OCI-LY1 (cell line): ENCODE measurements at regions not wholly inside any gene's neighbourhood (a gene's known extent, or its start where the extent isn't known, plus 50 kb on each side); places are given as distances from the start of the nearest gene placed in this dataset.

Experiments
- EZH2 ChIP-seq: fragments of 200-600 bp; sonication (generic), shearing (Covaris generic); IDR thresholded peaks from 2 replicates; pipeline ENCODE4 v1.8.0; 2017; ENCODE audit warnings: borderline replicate concordance, mixed run types, mild to moderate bottlenecking, antibody characterized with exemption, low read length, moderate library complexity, mixed read lengths
- TF ChIP-seq, protein P1 (sequence below): fragments of 200-600 bp; sonication (generic), shearing (Covaris generic); IDR thresholded peaks from 2 replicates; pipeline ENCODE4 v1.5.1; 2017; ENCODE audit warnings: mild to moderate bottlenecking, antibody characterized with exemption, low read length, moderate library complexity, mixed read lengths

- no peak for TF ChIP-seq EZH2
- TF ChIP-seq, protein P1, sequence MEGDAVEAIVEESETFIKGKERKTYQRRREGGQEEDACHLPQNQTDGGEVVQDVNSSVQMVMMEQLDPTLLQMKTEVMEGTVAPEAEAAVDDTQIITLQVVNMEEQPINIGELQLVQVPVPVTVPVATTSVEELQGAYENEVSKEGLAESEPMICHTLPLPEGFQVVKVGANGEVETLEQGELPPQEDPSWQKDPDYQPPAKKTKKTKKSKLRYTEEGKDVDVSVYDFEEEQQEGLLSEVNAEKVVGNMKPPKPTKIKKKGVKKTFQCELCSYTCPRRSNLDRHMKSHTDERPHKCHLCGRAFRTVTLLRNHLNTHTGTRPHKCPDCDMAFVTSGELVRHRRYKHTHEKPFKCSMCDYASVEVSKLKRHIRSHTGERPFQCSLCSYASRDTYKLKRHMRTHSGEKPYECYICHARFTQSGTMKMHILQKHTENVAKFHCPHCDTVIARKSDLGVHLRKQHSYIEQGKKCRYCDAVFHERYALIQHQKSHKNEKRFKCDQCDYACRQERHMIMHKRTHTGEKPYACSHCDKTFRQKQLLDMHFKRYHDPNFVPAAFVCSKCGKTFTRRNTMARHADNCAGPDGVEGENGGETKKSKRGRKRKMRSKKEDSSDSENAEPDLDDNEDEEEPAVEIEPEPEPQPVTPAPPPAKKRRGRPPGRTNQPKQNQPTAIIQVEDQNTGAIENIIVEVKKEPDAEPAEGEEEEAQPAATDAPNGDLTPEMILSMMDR, result no peak
These were observed 79.5 kb upstream of the SPON1 start for GRCh38 chr11:13883042-13883441.
